ENCODE measurements at regions not wholly inside any gene's neighbourhood (a gene's known extent, or its start where the extent isn't known, plus 50 kb on each side); places are given as distances from the start of the nearest gene placed in this dataset.

GRCh38 chr9:13963005-13963653, 350.8 kb downstream of the NFIB start:
- TF ChIP-seq CTCF (IDR thresholded peaks at IDR 0.05; ENCODE audit: low read length), result no peak
- TF ChIP-seq EZH2 (IDR thresholded peaks at IDR 0.05; ENCODE audit: borderline replicate concordance, low read length), result no peak
